GM18519 (cell line): ENCODE measurements at regions not wholly inside any gene's neighbourhood (a gene's known extent, or its start where the extent isn't known, plus 50 kb on each side); places are given as distances from the start of the nearest gene placed in this dataset.

Experiments
- ATAC-seq: cut with Tn5 transposase; IDR thresholded peaks from one replicate; pipeline ENCODE4 v1.9.1; 2021; ENCODE audit warnings: mild to moderate bottlenecking, moderate library complexity; ENCODE audit not compliant: unreplicated experiment, low FRiP score

DNA sequence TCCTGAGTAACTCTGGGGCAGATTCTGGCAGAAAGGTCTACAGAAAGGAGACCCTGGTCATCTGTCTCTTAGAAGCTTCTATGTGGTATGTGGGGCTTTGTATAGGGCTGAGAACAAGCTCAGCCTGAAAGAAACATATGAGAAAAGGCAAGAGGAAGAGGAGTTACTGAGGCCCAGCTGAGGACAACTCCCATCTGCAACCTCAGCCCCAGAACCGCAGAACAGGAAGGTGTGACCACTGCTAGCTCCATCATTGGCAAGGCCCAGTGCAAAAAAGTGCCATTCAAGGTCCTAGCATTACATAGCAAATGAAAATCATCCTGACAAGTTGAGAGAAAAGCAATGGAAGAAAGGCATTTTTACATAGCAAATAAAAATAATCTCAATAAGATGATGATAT is 503.8 kb downstream of the NPHP4 start:
- no peak for ATAC-seq

DNA sequence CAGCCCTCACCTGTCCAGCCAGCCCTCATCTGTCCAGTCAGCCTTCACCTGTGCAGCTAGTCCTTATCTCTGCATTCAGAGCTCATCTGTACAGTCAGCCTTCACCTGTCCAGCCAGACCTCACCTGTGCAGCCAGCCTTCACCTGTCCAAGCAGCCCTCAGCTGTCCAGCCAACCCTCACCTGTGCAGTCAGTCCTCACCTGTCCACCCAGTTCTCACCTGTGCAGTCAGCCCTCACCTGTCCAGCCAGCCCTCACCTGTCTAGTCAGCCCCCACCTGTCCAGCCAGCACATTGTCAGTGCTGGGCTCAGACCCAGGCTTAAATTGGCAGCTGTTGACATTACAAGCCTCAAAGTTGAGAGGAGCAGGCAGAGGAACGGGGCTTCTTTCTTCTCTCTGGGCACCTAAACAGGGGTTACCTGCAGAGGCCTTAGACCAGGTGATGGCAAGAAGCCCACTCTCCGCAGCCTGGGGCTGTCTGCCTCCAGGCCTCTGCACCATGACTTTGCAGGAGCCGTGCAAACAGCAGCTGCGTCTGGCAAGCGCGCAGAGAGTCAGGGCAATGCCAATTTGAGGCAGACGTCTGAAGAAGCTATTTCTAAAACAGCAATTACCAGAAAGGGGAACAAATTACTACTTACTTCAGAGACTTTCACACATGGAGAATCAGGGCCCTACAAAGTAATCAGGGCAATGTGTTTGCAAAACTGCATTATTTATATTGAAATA is 506.1 kb downstream of the NPHP4 start:
- ATAC-seq = no peak

DNA sequence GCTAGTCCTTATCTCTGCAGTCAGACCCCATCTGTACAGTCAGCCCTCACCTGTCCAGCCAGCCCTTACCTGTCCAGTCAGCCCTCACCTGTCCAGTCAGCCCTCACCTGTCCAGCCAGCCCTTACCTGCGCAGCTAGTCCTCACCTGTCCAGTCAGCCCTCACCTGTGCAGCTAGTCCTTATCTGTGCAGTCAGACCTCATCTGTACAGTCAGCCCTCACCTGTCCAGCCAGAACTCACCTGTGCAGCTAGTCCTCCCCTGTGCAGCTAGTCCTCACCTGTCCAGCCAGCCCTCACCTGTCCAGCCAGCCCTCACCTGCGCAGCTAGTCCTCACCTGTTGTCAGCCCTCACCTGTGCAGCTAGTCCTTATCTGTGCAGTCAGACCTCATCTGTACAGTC is 506.8 kb downstream of the NPHP4 start:
- no peak for ATAC-seq

DNA sequence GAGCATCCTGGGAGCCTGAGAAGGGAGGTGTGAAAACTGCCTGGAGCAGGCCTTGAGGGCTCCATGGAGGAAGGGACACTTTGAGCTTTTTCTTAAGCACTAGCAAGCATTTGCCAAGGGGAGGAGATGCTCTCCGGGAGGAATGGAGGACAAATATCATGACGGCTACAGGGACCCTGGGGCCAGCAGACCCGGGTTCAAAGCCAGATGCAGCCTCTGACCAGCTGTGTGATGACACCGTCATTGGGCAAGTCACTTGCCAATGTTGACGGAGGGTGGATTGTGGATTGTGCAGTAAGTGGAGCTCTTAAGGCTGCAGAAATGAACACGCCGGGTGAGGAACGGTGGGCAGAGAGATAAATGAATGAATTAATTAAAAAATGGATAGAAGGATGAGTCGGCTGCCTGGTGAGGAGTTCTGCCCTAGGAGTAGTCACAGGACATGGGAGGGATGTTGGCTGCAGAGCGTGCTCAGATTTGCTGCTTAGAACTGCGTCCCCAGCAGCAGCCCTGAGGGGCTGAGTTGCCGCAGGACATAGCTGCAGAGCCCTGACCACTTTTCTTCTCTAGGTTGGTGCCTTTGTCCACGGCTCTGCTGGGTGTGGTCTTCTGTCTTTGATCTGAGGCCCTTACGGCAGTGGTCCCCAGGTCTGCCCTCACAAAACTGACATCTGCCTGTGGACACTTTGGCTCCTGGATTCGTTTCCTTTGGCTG is 507.6 kb downstream of the NPHP4 start:
- ATAC-seq = no peak

- ATAC-seq = no peak
Measured at GRCh38 chr1:5481889-5482288, 510.3 kb downstream of the NPHP4 start.

- no peak for ATAC-seq
Measured at GRCh38 chr1:5480906-5481305, 511.3 kb downstream of the NPHP4 start.

- no peak for ATAC-seq
Measured at GRCh38 chr1:5479876-5480646, 512.2 kb downstream of the NPHP4 start.

DNA sequence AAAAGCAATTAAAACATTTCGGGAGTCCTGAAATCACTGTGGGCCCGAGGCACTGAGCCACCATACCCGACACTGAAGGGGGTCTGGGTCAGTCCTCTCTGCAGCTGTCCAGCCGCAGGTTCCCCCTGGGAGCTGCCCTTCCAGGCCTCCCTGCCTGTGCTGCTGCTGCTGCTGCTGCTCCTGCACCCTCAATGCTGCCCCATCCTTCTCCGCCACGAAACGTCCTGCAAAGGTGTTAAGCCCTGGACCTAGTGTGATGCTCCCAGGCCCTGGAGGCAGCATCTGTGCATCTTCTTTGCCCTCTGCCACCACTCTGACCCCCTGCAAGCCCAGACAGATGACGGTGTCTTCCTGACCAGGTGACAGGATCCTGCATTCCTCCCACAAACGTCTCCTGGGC is 513.3 kb downstream of the NPHP4 start:
- ATAC-seq = no peak

DNA sequence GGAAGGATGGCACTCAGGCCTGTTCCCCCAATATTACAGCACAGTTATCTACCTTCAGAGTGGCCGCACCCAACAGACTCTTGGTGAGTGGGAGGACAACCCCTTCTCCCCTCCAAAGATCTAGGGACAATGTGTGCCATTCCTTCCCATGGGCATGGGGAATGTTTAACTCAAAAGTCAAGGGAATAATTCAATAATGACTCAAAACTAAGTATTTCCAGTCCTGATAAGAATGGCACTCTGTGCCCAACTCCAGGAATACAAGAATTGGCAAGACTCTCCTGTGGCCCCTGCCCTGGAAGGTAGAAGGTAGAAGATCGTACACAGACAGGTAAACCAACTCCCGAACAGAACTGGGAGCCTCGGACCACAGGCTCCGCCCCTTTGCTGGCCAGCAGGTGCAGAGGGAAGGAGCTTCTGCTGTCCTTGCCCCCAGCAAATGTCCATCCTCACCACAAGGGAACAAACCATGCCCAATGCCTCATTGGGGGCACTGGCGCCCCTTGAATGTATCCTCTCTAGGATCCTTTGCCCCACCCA is 514.0 kb downstream of the NPHP4 start:
- no peak for ATAC-seq

GRCh38 chr1:5477716-5478115 is 514.5 kb downstream of the NPHP4 start:
- ATAC-seq = no peak

GRCh38 chr1:5475572-5475971 is 516.7 kb downstream of the NPHP4 start:
- ATAC-seq = no peak

- ATAC-seq = no peak
Measured at GRCh38 chr1:5473268-5473667, 519.0 kb downstream of the NPHP4 start.

DNA sequence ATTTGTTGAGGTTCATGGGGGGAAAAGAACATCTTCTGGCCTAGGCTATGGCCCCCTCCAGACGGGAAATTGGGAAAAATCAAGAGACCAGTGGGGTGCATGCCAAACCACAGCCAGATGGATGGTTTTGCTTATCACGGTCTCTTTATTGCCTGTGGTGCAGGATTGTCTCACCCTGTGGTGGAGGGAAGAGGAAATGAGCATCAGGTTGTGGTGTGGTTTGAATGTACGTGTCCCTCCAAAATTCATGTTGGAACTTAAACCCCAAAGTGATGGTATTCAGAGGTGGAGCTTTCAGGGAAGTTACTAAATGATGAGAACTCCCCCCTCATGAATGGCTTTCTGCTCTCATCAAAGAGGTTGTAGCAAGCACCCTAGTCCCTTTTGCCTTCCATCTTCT is 525.7 kb downstream of the NPHP4 start:
- ATAC-seq = no peak

DNA sequence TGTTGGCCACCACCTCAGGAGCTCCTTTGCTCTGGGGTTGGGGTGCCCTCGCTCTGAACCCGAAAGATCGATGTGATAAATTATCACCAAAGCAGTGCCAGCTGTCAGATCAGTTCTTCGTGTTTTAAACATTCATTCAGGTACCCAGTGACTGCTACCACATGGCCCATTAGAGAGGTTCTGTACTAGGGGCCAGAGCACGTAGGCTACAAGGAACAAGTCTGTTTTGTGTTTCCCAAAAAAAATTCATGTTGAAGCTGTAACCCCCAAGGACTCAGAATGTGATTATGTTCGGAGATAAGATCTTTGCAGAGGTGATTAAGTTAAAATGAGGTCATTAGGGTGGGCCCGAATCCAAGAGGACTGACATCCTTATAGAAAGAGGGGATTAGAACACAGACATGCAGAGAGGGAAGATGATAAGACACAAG is 526.9 kb downstream of the NPHP4 start:
- no peak for ATAC-seq

GRCh38 chr1:5464366-5464765 is 527.9 kb downstream of the NPHP4 start:
- no peak for ATAC-seq

DNA sequence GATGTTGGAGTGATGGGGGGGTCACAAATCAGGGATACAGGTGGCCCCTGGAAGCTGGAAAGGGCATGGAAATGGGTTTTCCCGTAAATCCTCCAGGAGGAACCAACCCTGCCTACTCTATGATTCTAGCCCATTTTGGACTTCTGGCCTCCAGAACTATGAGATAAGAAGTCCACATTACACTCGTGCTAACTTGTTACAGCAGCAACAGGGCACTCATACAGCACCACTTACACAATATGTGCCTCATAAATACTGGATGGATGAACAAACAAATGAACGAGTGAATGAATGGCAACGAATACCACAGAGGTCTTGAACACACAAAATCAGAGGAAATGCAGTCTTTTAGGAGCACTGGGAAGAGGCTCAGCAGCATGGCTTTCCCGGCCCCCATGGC is 531.3 kb downstream of the NPHP4 start:
- ATAC-seq = no peak

DNA sequence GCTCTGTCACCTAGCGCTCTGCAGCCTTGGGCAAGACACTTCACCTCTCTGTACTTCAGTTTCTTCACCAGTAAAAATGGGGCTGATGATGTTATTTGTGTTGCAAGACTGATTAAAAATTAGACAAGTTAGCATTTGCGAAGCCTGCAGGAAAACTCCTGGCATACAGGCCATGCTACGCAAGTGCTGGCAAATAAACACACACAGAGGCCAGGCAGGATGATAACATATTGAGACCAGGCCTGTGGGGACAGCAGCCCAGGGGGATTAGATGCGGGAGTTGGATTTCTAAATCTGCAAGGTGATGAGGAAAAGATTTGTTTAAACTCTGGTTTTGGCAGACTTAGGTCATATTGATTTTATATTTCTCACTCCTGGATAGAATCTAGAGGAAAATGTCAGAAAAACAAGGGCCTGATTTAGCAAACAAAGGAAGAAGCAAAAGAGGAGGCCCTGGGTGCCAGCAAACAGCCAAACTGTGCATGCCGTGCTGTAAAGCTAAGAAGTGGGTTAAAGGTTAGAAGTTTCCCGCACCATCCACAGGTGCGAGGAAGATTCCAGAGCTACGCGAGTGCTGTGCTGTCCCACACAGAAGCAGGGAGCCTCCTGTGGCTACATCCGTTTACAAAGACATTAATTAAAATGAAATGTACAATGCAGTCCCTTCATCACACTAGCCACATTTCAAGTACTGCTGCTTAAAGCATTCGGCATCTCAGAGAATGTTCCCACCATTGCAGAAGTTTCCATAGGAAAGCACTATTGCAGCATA is 532.2 kb downstream of the NPHP4 start:
- no peak for ATAC-seq

GRCh38 chr1:5458248-5458647 is 534.0 kb downstream of the NPHP4 start:
- no peak for ATAC-seq

GRCh38 chr1:5456090-5456811 is 536.0 kb downstream of the NPHP4 start:
- ATAC-seq = no peak

GRCh38 chr1:5455651-5456050 is 536.6 kb downstream of the NPHP4 start:
- no peak for ATAC-seq
